Heart right ventricle (tissue), 16 donors: ENCODE measurements at regions not wholly inside any gene's neighbourhood (a gene's known extent, or its start where the extent isn't known, plus 50 kb on each side); places are given as distances from the start of the nearest gene placed in this dataset.

Experiments used
- ATAC-seq, 8 donors: fragments of 200-7000 bp; cut with Tn5 transposase; one replicate each; pipeline ENCODE4 v1.9.1; 2020; ENCODE audit warnings: mild to moderate bottlenecking in 8 of 8, moderate library complexity in 8 of 8, moderate number of reproducible peaks in 1 of 8
- DNase-seq, 2 donors: peaks; one replicate each; pipeline ENCODE4 v3.0.0-alpha.2; 2020
- H3K27ac ChIP-seq, 10 donors: fragments of 200-600 bp; sonication (generic) in 2 of 10; one replicate each; pipeline versions ENCODE4 v1.5.0 to v1.8.0; 2020 to 2022; ENCODE audit warnings: mild to moderate bottlenecking in 3 of 10
- H3K27me3 ChIP-seq, 7 donors: fragments of 200-600 bp; one replicate each; pipeline ENCODE4 v1.8.0; 2021 to 2022; ENCODE audit warnings: mild to moderate bottlenecking in 2 of 7
- H3K36me3 ChIP-seq, 9 donors: fragments of 200-600 bp; sonication (generic) in 1 of 9; one replicate each; pipeline versions ENCODE4 v1.5.0 to v1.8.0; 2020 to 2022; ENCODE audit warnings: mild to moderate bottlenecking in 2 of 9
- H3K4me1 ChIP-seq, 9 donors: fragments of 200-600 bp; sonication (generic) in 1 of 9; one replicate each; pipeline versions ENCODE4 v1.5.0 to v1.8.0; 2020 to 2022; ENCODE audit warnings: mild to moderate bottlenecking in 4 of 9
- H3K4me3 ChIP-seq, 10 donors: fragments of 200-600 bp; sonication (generic) in 2 of 10; one replicate each; pipeline versions ENCODE4 v1.5.0 to v1.8.0; 2020 to 2022; ENCODE audit warnings: mild to moderate bottlenecking in 7 of 10, moderate library complexity in 2 of 10
- H3K9me3 ChIP-seq, 11 donors: fragments of 200-600 bp in 10 of 11; sonication (generic) in 2 of 11; one replicate each; pipeline versions ENCODE4 v1.5.0 to v1.8.0; 2013 to 2022; ENCODE audit warnings: mild to moderate bottlenecking in 2 of 11, control low read depth in 1 of 11, moderate library complexity in 1 of 11
- WGBS, 2 donors: extraction: QIAGEN DNeasy Blood & Tissue Kit; methylation state at CpG; one replicate each; pipeline ENCODE4 v1.1.7; 2013; ENCODE audit warnings: inconsistent platforms in 1 of 2; 5-methylcytosine and 5-hydroxymethylcytosine counted together
- intact Hi-C, 10 donors: fragments of 100-400 bp; cut with DNase I; formaldehyde crosslinking; loops; one replicate each; pipeline versions ENCODE4 v1.11.1 to v1.14.2; 2022
- TF ChIP-seq, protein P1 (sequence below), 9 donors: fragments of 200-600 bp; sonication (generic) in 2 of 9; IDR thresholded peaks; one replicate each; pipeline versions ENCODE4 v1.5.0 to v1.8.0; 2021 to 2022; ENCODE audit warnings: antibody characterized with exemption in 9 of 9, mild to moderate bottlenecking in 5 of 9, moderate library complexity in 1 of 9
- donor health status: Arrhythmogenic right ventricular cardiomyopathy.
- donor health status: ischemic (EF 13 %, LVEDD 7.1; RV severe dilation, severe dysfunction).
- donor health status: healthy with polysubstance abuse.
- donor health status: DM: no; HTN: yes; CAD: no.
- donor health status: DM: no; HTN: no; CAD: no.
- donor health status: ischemic (EF 25% LVEDD 6.9; RV normal size, moderate dysfunction).
- donor health status: ischemic (EF 25% LVEDD 5.7; RV mildly dilated, moderate dysfunction).
- donor health status: healthy.
- donor health status: DM: yes; HTN: yes; CAD: no.
- donor health status: Ischemic cardiomyopathy.
- donor health status: ischemic (EF 35%, LVEDD 5.7; RV mildly dilated, moderate dysfunction).
- donor health status: nonischemic (EF 11% LVEDD 7.7; RV severe dilation, severe dysfunction).
- donor health status: DM: yes; HTN: yes; CAD: no.
- donor health status: PGD.
- donor health status: ischemic (EF 29% LVEDD 5.4; RV normal size, mild dysfunction).
- donor health status: nonischemic (EF 23%, LVEDD 6.1; RV moderate dilation, normal function).

- ATAC-seq (no peak), DNase-seq (no peak)
- Histone ChIP-seq H3K36me3 (no peaks in the 10 kb centered on the region), H3K9me3 (no peaks in the 10 kb centered on the region), H3K4me1 (no peaks in the 10 kb centered on the region), H3K4me3 (no peak overlapping the region), H3K27ac (no peak overlapping the region), H3K27me3 (no peaks in the 10 kb centered on the region)
- TF ChIP-seq, protein P1, sequence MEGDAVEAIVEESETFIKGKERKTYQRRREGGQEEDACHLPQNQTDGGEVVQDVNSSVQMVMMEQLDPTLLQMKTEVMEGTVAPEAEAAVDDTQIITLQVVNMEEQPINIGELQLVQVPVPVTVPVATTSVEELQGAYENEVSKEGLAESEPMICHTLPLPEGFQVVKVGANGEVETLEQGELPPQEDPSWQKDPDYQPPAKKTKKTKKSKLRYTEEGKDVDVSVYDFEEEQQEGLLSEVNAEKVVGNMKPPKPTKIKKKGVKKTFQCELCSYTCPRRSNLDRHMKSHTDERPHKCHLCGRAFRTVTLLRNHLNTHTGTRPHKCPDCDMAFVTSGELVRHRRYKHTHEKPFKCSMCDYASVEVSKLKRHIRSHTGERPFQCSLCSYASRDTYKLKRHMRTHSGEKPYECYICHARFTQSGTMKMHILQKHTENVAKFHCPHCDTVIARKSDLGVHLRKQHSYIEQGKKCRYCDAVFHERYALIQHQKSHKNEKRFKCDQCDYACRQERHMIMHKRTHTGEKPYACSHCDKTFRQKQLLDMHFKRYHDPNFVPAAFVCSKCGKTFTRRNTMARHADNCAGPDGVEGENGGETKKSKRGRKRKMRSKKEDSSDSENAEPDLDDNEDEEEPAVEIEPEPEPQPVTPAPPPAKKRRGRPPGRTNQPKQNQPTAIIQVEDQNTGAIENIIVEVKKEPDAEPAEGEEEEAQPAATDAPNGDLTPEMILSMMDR (IDR thresholded peaks at IDR 0.05): no peak
- WGBS, 2 donors: 47 to 68% methylated on average over 6 of the region's 6 CpGs
- intact Hi-C loops: no loop called here
Observed at GRCh38 chr10:8616166-8616565, 561.7 kb downstream of the GATA3 start.

DNA sequence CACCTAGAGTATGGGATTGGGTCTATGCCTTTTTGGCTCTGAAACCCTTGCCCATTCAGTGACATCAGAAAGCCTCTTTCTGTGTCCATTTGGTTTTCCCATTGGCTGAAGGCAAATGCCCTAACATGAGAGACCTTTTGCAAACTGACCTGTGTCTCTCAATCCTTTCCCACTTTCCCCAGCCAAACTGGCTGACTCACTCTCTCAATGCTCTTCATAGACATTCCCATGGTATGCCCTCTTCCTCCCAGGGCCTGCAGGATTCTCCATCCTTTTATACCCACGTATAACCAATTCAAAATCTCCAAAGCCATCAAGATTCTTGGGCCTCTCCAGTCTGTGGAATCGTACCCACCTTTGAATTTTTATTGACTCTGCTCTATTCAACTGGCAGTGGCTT lies 563.3 kb downstream of the GATA3 start:
- Histone ChIP-seq H3K36me3 (no peaks in the 10 kb centered on the region), H3K27ac (no peak overlapping the region), H3K9me3 (no peaks in the 10 kb centered on the region), H3K4me3 (no peak overlapping the region), H3K4me1 (no peaks in the 10 kb centered on the region), H3K27me3 (no peaks in the 10 kb centered on the region)
- WGBS, 2 donors: 75 to 81% methylated on average over 2 of the region's 2 CpGs
- intact Hi-C loops: no loop called here
- ATAC-seq (no peak), DNase-seq (no peak)
- TF ChIP-seq, protein P1 (IDR thresholded peaks at IDR 0.05): no peak

DNA sequence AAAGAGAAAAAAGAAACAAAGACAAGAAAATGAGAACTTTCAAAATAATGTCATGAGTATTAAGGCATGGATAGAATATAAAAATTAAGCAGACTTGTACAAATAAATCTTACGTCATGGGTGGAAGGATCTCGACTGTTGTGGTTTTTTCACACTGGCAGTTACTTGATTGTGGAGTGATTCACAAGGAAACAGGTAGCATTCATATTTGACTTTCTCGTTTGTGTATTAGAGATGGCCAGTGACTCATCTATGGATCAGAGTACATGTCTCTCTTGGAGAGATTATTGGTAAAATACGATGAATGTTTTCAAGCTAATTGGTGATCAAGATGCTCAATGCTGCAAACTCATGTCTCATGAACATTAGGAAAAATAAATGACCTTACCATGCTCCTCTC lies 564.3 kb downstream of the GATA3 start:
- no peak overlapping the region for H3K4me3 ChIP-seq
- intact Hi-C loops: no loop called here

GRCh38 chr10:8628351-8628750 lies 573.9 kb downstream of the GATA3 start:
- Histone ChIP-seq H3K27me3 (no peaks in the 10 kb centered on the region), H3K36me3 (no peaks in the 10 kb centered on the region), H3K4me1 (no peaks in the 10 kb centered on the region), H3K27ac (no peak overlapping the region), H3K4me3 (no peak overlapping the region), H3K9me3 (no peaks in the 10 kb centered on the region)
- intact Hi-C loops: no loop called here
- no peak for DNase-seq
- no peak for ATAC-seq
- TF ChIP-seq, protein P1 (IDR thresholded peaks at IDR 0.05): no peak
- 74 to 75% methylated on average over 5 of the region's 5 CpGs for WGBS, 2 donors

More for the DNA sequence above, 564.3 kb downstream of the GATA3 start:
- Histone ChIP-seq H3K4me1 (no peaks in the 10 kb centered on the region), H3K27ac (no peak overlapping the region), H3K9me3 (no peaks in the 10 kb centered on the region), H3K27me3 (no peaks in the 10 kb centered on the region), H3K36me3 (no peaks in the 10 kb centered on the region)
- no peak for ATAC-seq
- TF ChIP-seq, protein P1 (IDR thresholded peaks at IDR 0.05): no peak
- WGBS, 2 donors: 81 to 84% methylated on average over 4 of the region's 4 CpGs
- no peak for DNase-seq

- H3K36me3 ChIP-seq: no peaks in the 10 kb centered on the region
- intact Hi-C loops: no loop called here
Observed at GRCh38 chr10:8633909-8634308, 579.4 kb downstream of the GATA3 start.

More at GRCh38 chr10:8633909-8634308, 579.4 kb downstream of the GATA3 start:
- ATAC-seq (no peak), DNase-seq (no peak)
- TF ChIP-seq, protein P1 (IDR thresholded peaks at IDR 0.05): no peak
- Histone ChIP-seq H3K4me3 (no peak overlapping the region), H3K9me3 (no peaks in the 10 kb centered on the region), H3K4me1 (no peaks in the 10 kb centered on the region), H3K27me3 (no peaks in the 10 kb centered on the region), H3K27ac (no peak overlapping the region)
- WGBS, 2 donors: 83 to 89% methylated on average over 1 of the region's 1 CpG
